GM12891 (cell line): ENCODE measurements at regions not wholly inside any gene's neighbourhood (a gene's known extent, or its start where the extent isn't known, plus 50 kb on each side); places are given as distances from the start of the nearest gene placed in this dataset.

Experiments used
- POLR2A ChIP-seq: IDR thresholded peaks from 2 replicates; pipeline ENCODE4 v1.6.1; 2011; ENCODE audit warnings: low read depth, low read length, control low read depth
- POLR2AphosphoS5 ChIP-seq: IDR thresholded peaks from 2 replicates; pipeline ENCODE4 v1.6.1; 2011; ENCODE audit warnings: low read depth, low read length, control low read depth
- SPI1 ChIP-seq: IDR thresholded peaks from 2 replicates; pipeline ENCODE4 v1.6.1; 2011; ENCODE audit warnings: low read depth, low read length, control low read depth
- TAF1 ChIP-seq: IDR thresholded peaks from 2 replicates; pipeline ENCODE4 v1.6.1; 2011; ENCODE audit warnings: low read depth, low read length, control low read depth

DNA sequence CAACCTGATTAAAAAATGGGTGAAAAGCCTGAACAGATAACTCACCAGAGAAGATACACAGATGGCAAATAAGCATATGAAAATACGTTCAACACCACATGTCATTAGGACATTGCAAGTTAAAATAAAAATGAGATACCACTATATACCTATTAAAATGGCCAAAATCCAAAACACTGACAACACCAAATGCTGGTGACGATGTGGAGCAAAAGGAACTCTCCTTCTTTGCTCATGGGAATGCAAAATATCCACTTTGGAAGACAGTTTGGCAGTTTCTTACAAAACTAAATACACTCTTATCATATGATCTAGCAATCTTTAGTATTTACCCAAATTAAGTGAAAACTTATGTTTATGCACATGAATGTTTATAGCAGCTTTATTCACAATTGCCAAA lies 100.5 kb upstream of the ARID1B start:
- no peak for TF ChIP-seq POLR2AphosphoS5
- no peak for TF ChIP-seq POLR2A
- TF ChIP-seq TAF1: no peak
- no peak for TF ChIP-seq SPI1
